SH-SY5Y (cell line): ENCODE measurements at regions not wholly inside any gene's neighbourhood (a gene's known extent, or its start where the extent isn't known, plus 50 kb on each side); places are given as distances from the start of the nearest gene placed in this dataset.

ENCODE experiments used
- GATA2 ChIP-seq: IDR thresholded peaks from 2 replicates; pipeline ENCODE4 v1.6.1; 2011; ENCODE audit warnings: mild to moderate bottlenecking, low read depth, low read length
- GATA3 ChIP-seq: IDR thresholded peaks from 2 replicates; pipeline ENCODE4 v1.6.1; 2011; ENCODE audit warnings: low read depth, mild to moderate bottlenecking, low read length, moderate library complexity

DNA sequence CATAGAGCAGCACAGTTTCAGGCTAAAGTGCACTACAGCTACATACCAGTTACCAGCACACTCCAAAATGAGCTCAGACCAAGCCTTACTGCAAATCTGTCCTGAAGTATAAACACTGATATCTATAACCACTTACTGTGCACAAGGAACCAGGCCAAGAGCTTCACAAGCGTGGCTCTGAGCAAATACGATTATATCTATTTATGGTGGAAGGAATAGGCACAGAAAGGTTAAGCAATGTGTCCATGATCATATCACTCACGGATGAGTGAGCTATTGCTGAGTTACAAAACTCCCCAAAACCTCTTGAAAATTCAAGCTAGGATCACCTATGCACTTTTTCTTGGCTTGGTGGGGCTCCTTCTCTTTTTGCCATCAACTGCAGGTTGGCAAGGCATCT, 84.9 kb downstream of the GPAM start:
- no peak for TF ChIP-seq GATA3
- TF ChIP-seq GATA2 = no peak
